ENCODE measurements at regions not wholly inside any gene's neighbourhood (a gene's known extent, or its start where the extent isn't known, plus 50 kb on each side); places are given as distances from the start of the nearest gene placed in this dataset.

GRCh38 chr16:86322806-86323205 lies 187.5 kb upstream of the FOXF1 start:
- 17 to 20% methylated on average over 8 of the region's 8 CpGs for WGBS, 2 donors
- intact Hi-C loops (cut with DNase I; ENCODE audit: low total_unique reads), result no loop called here

GRCh38 chr16:86324320-86324719 lies 186.0 kb upstream of the FOXF1 start:
- no peak overlapping the region for H3K4me3 ChIP-seq (ENCODE audit: low read depth, poor library complexity, severe bottlenecking)
- TF ChIP-seq, protein P1, sequence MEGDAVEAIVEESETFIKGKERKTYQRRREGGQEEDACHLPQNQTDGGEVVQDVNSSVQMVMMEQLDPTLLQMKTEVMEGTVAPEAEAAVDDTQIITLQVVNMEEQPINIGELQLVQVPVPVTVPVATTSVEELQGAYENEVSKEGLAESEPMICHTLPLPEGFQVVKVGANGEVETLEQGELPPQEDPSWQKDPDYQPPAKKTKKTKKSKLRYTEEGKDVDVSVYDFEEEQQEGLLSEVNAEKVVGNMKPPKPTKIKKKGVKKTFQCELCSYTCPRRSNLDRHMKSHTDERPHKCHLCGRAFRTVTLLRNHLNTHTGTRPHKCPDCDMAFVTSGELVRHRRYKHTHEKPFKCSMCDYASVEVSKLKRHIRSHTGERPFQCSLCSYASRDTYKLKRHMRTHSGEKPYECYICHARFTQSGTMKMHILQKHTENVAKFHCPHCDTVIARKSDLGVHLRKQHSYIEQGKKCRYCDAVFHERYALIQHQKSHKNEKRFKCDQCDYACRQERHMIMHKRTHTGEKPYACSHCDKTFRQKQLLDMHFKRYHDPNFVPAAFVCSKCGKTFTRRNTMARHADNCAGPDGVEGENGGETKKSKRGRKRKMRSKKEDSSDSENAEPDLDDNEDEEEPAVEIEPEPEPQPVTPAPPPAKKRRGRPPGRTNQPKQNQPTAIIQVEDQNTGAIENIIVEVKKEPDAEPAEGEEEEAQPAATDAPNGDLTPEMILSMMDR (IDR thresholded peaks at IDR 0.05), result no peak
- TF ChIP-seq POLR2A (IDR thresholded peaks at IDR 0.05), result no peak
- intact Hi-C loops (cut with DNase I; ENCODE audit: low total_unique reads), result no loop called here
- DNase-seq (ENCODE audit: low spot score in 2 of 2), result no peak
- 76 to 84% methylated on average over 17 to 18 of the region's 18 CpGs for WGBS, 2 donors

More at GRCh38 chr16:86322806-86323205, 187.5 kb upstream of the FOXF1 start:
- DNase-seq (ENCODE audit: low spot score in 2 of 2), result no peak
- H3K4me3 ChIP-seq (ENCODE audit: low read depth, poor library complexity, severe bottlenecking), result no peak overlapping the region
- TF ChIP-seq, protein P1 (IDR thresholded peaks at IDR 0.05), result no peak
- no peak for TF ChIP-seq POLR2A (IDR thresholded peaks at IDR 0.05)

GRCh38 chr16:86325360-86325759 lies 185.0 kb upstream of the FOXF1 start:
- WGBS, 2 donors, result 75 to 84% methylated on average over 3 of the region's 3 CpGs
- no peak for DNase-seq (ENCODE audit: low spot score in 2 of 2)
- TF ChIP-seq, protein P1 (IDR thresholded peaks at IDR 0.05), result no peak
- TF ChIP-seq POLR2A (IDR thresholded peaks at IDR 0.05), result no peak
- no peak overlapping the region for H3K4me3 ChIP-seq (ENCODE audit: low read depth, poor library complexity, severe bottlenecking)
- intact Hi-C loops (cut with DNase I; ENCODE audit: low total_unique reads), result no loop called here

- 94 to 95% methylated on average over 6 of the region's 6 CpGs for WGBS, 2 donors
- intact Hi-C loops (cut with DNase I; ENCODE audit: low total_unique reads), result no loop called here
- DNase-seq (ENCODE audit: low spot score in 2 of 2), result no peak
- H3K4me3 ChIP-seq (ENCODE audit: low read depth, poor library complexity, severe bottlenecking), result no peak overlapping the region
- TF ChIP-seq POLR2A (IDR thresholded peaks at IDR 0.05), result no peak
- TF ChIP-seq, protein P1 (IDR thresholded peaks at IDR 0.05), result no peak
These were observed 184.4 kb upstream of the FOXF1 start for GRCh38 chr16:86325895-86326294.

DNA sequence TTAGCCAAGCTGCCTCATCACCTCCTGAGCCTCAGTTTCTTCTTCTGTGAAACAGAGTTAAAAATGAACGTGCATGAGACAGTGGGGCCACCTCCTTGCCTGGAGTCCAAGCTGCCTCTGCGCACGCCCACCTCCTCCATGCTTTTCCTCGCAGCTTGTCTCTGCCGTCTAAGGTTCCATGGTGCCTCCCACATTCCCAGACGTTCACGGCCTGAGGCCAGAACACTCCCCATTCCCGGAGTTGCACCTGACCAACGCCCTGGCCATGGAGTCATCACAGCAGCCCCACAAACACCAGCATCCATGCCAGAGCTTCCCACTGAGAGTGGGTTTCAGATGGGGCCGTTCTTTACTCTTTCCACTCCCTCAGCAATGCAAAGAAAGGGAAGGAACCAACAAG lies 183.0 kb upstream of the FOXF1 start:
- no peak overlapping the region for H3K4me3 ChIP-seq (ENCODE audit: low read depth, poor library complexity, severe bottlenecking)
- WGBS, 2 donors, result 52 to 57% methylated on average over 10 of the region's 10 CpGs
- intact Hi-C loops (cut with DNase I; ENCODE audit: low total_unique reads), result no loop called here
- DNase-seq (ENCODE audit: low spot score in 2 of 2), result no peak
- no peak for TF ChIP-seq POLR2A (IDR thresholded peaks at IDR 0.05)
- TF ChIP-seq, protein P1 (IDR thresholded peaks at IDR 0.05), result no peak

- no peak for DNase-seq (ENCODE audit: low spot score in 2 of 2)
- intact Hi-C loops (cut with DNase I; ENCODE audit: low total_unique reads), result no loop called here
- no peak for TF ChIP-seq POLR2A (IDR thresholded peaks at IDR 0.05)
- TF ChIP-seq, protein P1 (IDR thresholded peaks at IDR 0.05), result no peak
- no peak overlapping the region for H3K4me3 ChIP-seq (ENCODE audit: low read depth, poor library complexity, severe bottlenecking)
- 52 to 62% methylated on average over 14 of the region's 14 CpGs for WGBS, 2 donors
These were observed 179.4 kb upstream of the FOXF1 start for GRCh38 chr16:86330906-86331305.

All from lower leg skin (tissue), 4 donors.